Neuronal stem cell (in vitro differentiated cells): ENCODE measurements at regions not wholly inside any gene's neighbourhood (a gene's known extent, or its start where the extent isn't known, plus 50 kb on each side); places are given as distances from the start of the nearest gene placed in this dataset.

Experiments
- DNase-seq: peaks from one replicate; pipeline ENCODE4 v3.0.0-alpha.2; 2013; ENCODE audit warnings: low spot score
- H2AFZ ChIP-seq: one replicate; pipeline ENCODE4 v1.6.1; 2013; ENCODE audit warnings: mild to moderate bottlenecking, low read length, inconsistent platforms
- H2AK5ac ChIP-seq: 2 replicates; pipeline ENCODE4 v1.6.1; 2013; ENCODE audit warnings: low read depth, mild to moderate bottlenecking, inconsistent platforms, low read length, moderate library complexity, mixed read lengths
- H2BK120ac ChIP-seq: 2 replicates; pipeline ENCODE4 v1.6.1; 2013; ENCODE audit warnings: low read depth, mild to moderate bottlenecking, inconsistent platforms, low read length, moderate library complexity, mixed read lengths
- H2BK12ac ChIP-seq: one replicate; pipeline ENCODE4 v1.6.1; 2013; ENCODE audit warnings: low read length, inconsistent platforms
- H2BK15ac ChIP-seq: 2 replicates; pipeline ENCODE4 v1.6.1; 2013; ENCODE audit warnings: mild to moderate bottlenecking, low read length, inconsistent platforms, mixed read lengths
- H2BK5ac ChIP-seq: one replicate; pipeline ENCODE4 v1.6.1; 2013; ENCODE audit warnings: inconsistent platforms, mild to moderate bottlenecking, low read length, moderate library complexity
- H3K14ac ChIP-seq: one replicate; pipeline ENCODE4 v1.6.1; 2013; ENCODE audit warnings: low read length, inconsistent platforms
- H3K18ac ChIP-seq: 2 replicates; pipeline ENCODE4 v1.6.1; 2013; ENCODE audit warnings: low read length, inconsistent platforms
- H3K23ac ChIP-seq: 2 replicates; pipeline ENCODE4 v1.6.1; 2013; ENCODE audit warnings: low read depth, mild to moderate bottlenecking, mixed read lengths, low read length, inconsistent platforms; ENCODE audit not compliant: poor library complexity
- H3K27ac ChIP-seq: replicated peaks from 3 replicates; pipeline ENCODE4 v1.5.1; 2013; ENCODE audit warnings: low read length, inconsistent platforms
- H3K27me3 ChIP-seq, 3 experiments: 2 replicates each; pipeline ENCODE4 v1.6.1; 2013; ENCODE audit warnings: low read length in 3 of 3, mild to moderate bottlenecking in 2 of 3, inconsistent platforms in 1 of 3, low read depth in 1 of 3, mixed read lengths in 1 of 3, moderate library complexity in 1 of 3; ENCODE audit not compliant: control insufficient read depth in 3 of 3, insufficient read depth in 3 of 3
- H3K36me3 ChIP-seq, 2 donors: replicated peaks in 1 of 2; 2 replicates each; pipeline ENCODE4 v1.6.1; 2013; ENCODE audit warnings: low read length in 2 of 2; ENCODE audit not compliant: control insufficient read depth in 2 of 2, insufficient read depth in 2 of 2
- H3K4ac ChIP-seq: 2 replicates; pipeline ENCODE4 v1.6.1; 2013; ENCODE audit warnings: inconsistent platforms, mild to moderate bottlenecking, low read length, moderate library complexity
- H3K4me1 ChIP-seq, 2 donors: 1 replicate in 1 of 2; 2 replicates in 1 of 2; pipeline ENCODE4 v1.6.1; 2013; ENCODE audit warnings: low read length in 2 of 2, low read depth in 1 of 2; ENCODE audit not compliant: control insufficient read depth in 2 of 2, insufficient read depth in 1 of 2
- H3K4me2 ChIP-seq: one replicate; pipeline ENCODE4 v1.6.1; 2013; ENCODE audit warnings: mild to moderate bottlenecking, low read length, inconsistent platforms; ENCODE audit not compliant: insufficient read depth, poor library complexity, severe bottlenecking
- H3K4me3 ChIP-seq, 2 donors: 2 replicates each; pipeline ENCODE4 v1.5.1; 2013; ENCODE audit warnings: low read length in 2 of 2, mild to moderate bottlenecking in 2 of 2, inconsistent platforms in 1 of 2, moderate library complexity in 1 of 2
- H3K79me1 ChIP-seq: one replicate; pipeline ENCODE4 v1.6.1; 2013; ENCODE audit warnings: low read depth, mild to moderate bottlenecking, inconsistent platforms, low read length, moderate library complexity
- H3K9ac ChIP-seq: one replicate; pipeline ENCODE4 v1.6.1; 2013; ENCODE audit warnings: mild to moderate bottlenecking, low read depth, low read length, inconsistent platforms; ENCODE audit not compliant: poor library complexity
- H3K9me3 ChIP-seq, 2 donors: replicated peaks in 1 of 2; 2 replicates each; pipeline versions ENCODE3 to v1.6.1; 2013; ENCODE audit warnings: low read length in 2 of 2, mild to moderate bottlenecking in 2 of 2, inconsistent platforms in 1 of 2, low read depth in 1 of 2, mixed read lengths in 1 of 2, moderate library complexity in 1 of 2; ENCODE audit not compliant: control insufficient read depth in 2 of 2, insufficient read depth in 1 of 2
- H4K8ac ChIP-seq: one replicate; pipeline ENCODE4 v1.6.1; 2013; ENCODE audit warnings: low read depth, mild to moderate bottlenecking, inconsistent platforms, low read length, moderate library complexity
- H4K91ac ChIP-seq: one replicate; pipeline ENCODE4 v1.6.1; 2013; ENCODE audit warnings: low read length, low read depth, mild to moderate bottlenecking, inconsistent platforms; ENCODE audit not compliant: poor library complexity
- WGBS, 2 donors: extraction: QIAGEN DNeasy Blood & Tissue Kit; methylation state at CpG; one replicate each; pipeline ENCODE4 v1.1.7; 2013; ENCODE audit warnings: missing lambda C conversion rate in 2 of 2, mixed read lengths in 1 of 2; ENCODE audit not compliant: insufficient read length in 2 of 2, insufficient replicate concordance in 1 of 2; ENCODE audit errors: extremely low coverage in 2 of 2; 5-methylcytosine and 5-hydroxymethylcytosine counted together

DNA sequence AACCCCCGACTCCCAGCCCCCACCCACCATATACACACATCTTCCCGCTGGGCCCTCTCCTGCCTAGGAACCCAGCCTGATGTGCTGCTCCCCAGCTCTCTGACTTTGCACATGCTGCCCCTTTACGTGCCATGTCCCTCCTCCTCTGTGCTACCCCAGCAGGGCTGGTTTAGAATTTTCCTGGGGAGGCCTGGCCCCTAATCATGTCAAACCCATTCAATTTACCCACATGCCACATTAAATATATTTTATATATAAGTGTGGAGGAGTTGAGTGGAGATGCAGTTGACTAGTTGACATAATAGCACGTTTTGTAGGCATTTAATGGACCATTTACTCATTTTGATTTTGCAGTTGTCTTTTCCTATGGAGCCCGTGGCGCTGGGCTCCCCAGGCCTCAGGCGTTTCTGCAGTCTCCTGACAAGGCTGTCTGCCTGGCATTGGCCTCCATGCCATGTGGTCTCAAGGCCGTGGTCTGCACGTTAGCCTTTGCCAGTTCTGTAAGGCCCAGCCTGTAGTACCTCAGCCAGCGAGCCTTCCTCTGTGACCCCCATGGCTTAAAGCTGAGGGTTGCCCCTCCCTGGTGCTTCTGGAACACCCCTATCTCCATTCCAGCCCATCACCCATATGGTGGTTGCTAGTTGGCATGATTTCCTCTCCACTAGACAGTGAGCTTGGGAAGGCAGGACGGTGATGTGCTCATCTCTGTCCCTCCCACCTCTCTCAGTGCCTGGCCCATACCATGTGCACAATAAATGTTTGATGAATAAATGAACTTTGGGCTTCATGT lies 155.8 kb downstream of the TLE3 start:
- Histone ChIP-seq H2AK5ac (no peak overlapping the region), H4K91ac (no peak overlapping the region), H3K18ac (no peak overlapping the region), H2BK5ac (no peak overlapping the region), H3K79me1 (no peaks in the 10 kb centered on the region), H3K4me1 (peaks cover 0 to 10% of the 10 kb centered on the region in 2 donors), H2AFZ (no peak overlapping the region), H2BK15ac (peak overlapping the region; percentile 73), H3K9me3 (no peaks in the 10 kb centered on the region), H4K8ac (no peak overlapping the region), H3K27ac (no peak overlapping the region), H2BK120ac (no peak overlapping the region), H3K23ac (no peak overlapping the region), H3K4me2 (no peak overlapping the region), H3K27me3 (peaks cover 0 to 3% (median 0%) of the 10 kb centered on the region in 3 experiments), H2BK12ac (no peak overlapping the region), H3K4me3 (no peak overlapping the region), H3K36me3 (no peaks in the 10 kb centered on the region), H3K4ac (no peak overlapping the region), H3K14ac (no peak overlapping the region), H3K9ac (no peak overlapping the region)
- no peak for DNase-seq
- no CpG with 5 or more reads among the region's 11 CpGs for WGBS, 2 donors

DNA sequence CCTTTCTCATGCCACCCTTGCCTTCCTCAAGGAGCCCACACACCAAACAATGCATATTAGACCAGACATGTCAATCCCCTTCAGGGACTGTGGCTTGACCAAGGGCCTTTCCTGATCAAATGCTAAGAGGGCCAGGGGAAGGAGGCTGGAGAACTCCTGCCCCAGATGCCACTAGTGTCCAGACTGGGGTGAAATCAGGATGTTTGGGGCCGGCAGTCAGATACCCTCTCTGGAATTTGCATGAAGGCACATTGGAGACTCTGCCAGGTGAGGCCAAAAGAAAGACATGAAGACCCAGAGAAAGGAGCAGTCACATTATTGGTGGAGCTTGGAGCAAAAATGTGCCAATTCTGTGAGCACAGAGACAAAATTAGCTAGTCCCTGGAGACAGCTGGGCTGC lies 154.1 kb downstream of the TLE3 start:
- Histone ChIP-seq H2BK12ac (no peak overlapping the region), H3K27me3 (no peaks in the 10 kb centered on the region), H3K18ac (no peak overlapping the region), H3K14ac (no peak overlapping the region), H3K27ac (no peak overlapping the region), H2BK5ac (no peak overlapping the region), H3K4me2 (no peak overlapping the region), H2BK15ac (no peak overlapping the region), H2AK5ac (no peak overlapping the region), H3K4me3 (no peak overlapping the region), H4K91ac (no peak overlapping the region), H3K79me1 (no peaks in the 10 kb centered on the region), H4K8ac (no peak overlapping the region), H2AFZ (no peak overlapping the region), H3K36me3 (no peaks in the 10 kb centered on the region), H3K9me3 (no peaks in the 10 kb centered on the region), H3K4ac (no peak overlapping the region), H2BK120ac (no peak overlapping the region), H3K4me1 (peaks cover 0 to 10% of the 10 kb centered on the region in 2 donors), H3K23ac (no peak overlapping the region), H3K9ac (no peak overlapping the region)
- WGBS, 2 donors = no CpG with 5 or more reads among the region's 1 CpG
- no peak for DNase-seq

GRCh38 chr15:69945729-69946128 lies 152.0 kb downstream of the TLE3 start:
- H3K18ac ChIP-seq = no peak overlapping the region
- H3K14ac ChIP-seq = no peak overlapping the region
- no peak overlapping the region for H2BK15ac ChIP-seq
- H3K4ac ChIP-seq = no peak overlapping the region
- H3K4me2 ChIP-seq = no peak overlapping the region
- H2BK120ac ChIP-seq = no peak overlapping the region
- H3K23ac ChIP-seq = no peak overlapping the region
- no peak overlapping the region for H2AFZ ChIP-seq
- H3K36me3 ChIP-seq = no peaks in the 10 kb centered on the region
- peaks cover 0 to 4% (median 0%) of the 10 kb centered on the region in 3 experiments for H3K27me3 ChIP-seq
- no peaks in the 10 kb centered on the region for H3K79me1 ChIP-seq
- no peak overlapping the region for H4K8ac ChIP-seq
- no peak overlapping the region for H2BK12ac ChIP-seq
- peaks cover 0 to 4% of the 10 kb centered on the region in 2 donors for H3K4me1 ChIP-seq
- H3K9ac ChIP-seq = no peak overlapping the region
- DNase-seq = no peak
- no peak overlapping the region for H2AK5ac ChIP-seq
- H2BK5ac ChIP-seq = no peak overlapping the region
- H3K9me3 ChIP-seq = no peaks in the 10 kb centered on the region
- no peak overlapping the region for H4K91ac ChIP-seq
- no CpG with 5 or more reads among the region's 2 CpGs for WGBS, 2 donors
- no peak overlapping the region for H3K27ac ChIP-seq
- no peak overlapping the region for H3K4me3 ChIP-seq

GRCh38 chr15:69946870-69947269 lies 150.8 kb downstream of the TLE3 start:
- H2AFZ ChIP-seq = no peak overlapping the region
- H3K79me1 ChIP-seq = no peaks in the 10 kb centered on the region
- H2AK5ac ChIP-seq = no peak overlapping the region
- H3K27me3 ChIP-seq = peaks cover 0 to 4% (median 0%) of the 10 kb centered on the region in 3 experiments
- H3K27ac ChIP-seq = no peak overlapping the region
- no peak overlapping the region for H4K8ac ChIP-seq
- H4K91ac ChIP-seq = no peak overlapping the region
- WGBS, 2 donors = no CpG with 5 or more reads among the region's 4 CpGs
- H3K23ac ChIP-seq = no peak overlapping the region
- no peak overlapping the region for H2BK120ac ChIP-seq
- DNase-seq = no peak
- H2BK12ac ChIP-seq = no peak overlapping the region
- no peak overlapping the region for H3K14ac ChIP-seq
- H3K9ac ChIP-seq = no peak overlapping the region
- H3K4me2 ChIP-seq = no peak overlapping the region
- H3K18ac ChIP-seq = no peak overlapping the region
- H3K4ac ChIP-seq = no peak overlapping the region
- no peak overlapping the region for H3K4me3 ChIP-seq
- H2BK5ac ChIP-seq = no peak overlapping the region
- no peaks in the 10 kb centered on the region for H3K36me3 ChIP-seq
- no peak overlapping the region for H2BK15ac ChIP-seq
- H3K9me3 ChIP-seq = no peaks in the 10 kb centered on the region
- peaks cover 0 to 4% of the 10 kb centered on the region in 2 donors for H3K4me1 ChIP-seq
